GM19467 (cell line): ENCODE measurements at regions not wholly inside any gene's neighbourhood (a gene's known extent, or its start where the extent isn't known, plus 50 kb on each side); places are given as distances from the start of the nearest gene placed in this dataset.
"Not testable (repeated sequence)": the region's sequence is repeated elsewhere in the genome, so short reads cannot be mapped to it uniquely, and the experiment has no call there.

ENCODE experiments used
- ATAC-seq: cut with Tn5 transposase; IDR thresholded peaks from one replicate; pipeline ENCODE4 v1.9.1; 2021; ENCODE audit warnings: mild to moderate bottlenecking, moderate library complexity; ENCODE audit not compliant: unreplicated experiment

DNA sequence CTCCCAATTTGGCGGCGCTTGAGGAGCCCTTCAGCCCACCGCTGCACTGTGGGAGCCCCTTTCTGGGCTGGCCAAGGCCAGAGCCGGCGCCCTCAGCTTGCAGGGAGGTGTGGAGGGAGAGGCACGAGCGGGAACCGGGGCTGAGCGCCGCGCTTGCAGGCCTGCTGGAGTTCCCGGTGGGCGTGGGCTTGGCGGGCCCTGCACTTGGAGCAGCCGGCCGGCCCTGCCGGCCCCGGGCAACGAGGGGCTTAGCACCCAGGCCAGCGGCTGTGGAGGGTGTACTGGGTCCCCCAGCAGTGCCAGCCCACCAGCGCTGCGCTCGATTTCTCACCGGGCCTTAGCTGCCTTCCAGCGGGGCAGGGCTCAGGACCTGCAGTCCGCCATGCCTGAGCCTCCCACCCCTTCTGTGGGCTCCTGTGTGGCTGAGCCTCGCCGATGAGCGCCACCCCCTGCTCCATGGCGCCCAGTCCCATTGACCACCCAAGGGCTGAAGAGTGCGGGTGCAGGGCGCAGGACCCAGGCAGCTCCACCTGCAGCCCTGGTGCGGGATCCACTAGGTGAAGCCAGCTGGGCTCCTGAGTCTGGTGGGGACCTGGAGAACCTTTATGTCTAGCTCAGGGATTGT lies 815.4 kb upstream of the B3GALT2 start:
- not testable (repeated sequence) for ATAC-seq

DNA sequence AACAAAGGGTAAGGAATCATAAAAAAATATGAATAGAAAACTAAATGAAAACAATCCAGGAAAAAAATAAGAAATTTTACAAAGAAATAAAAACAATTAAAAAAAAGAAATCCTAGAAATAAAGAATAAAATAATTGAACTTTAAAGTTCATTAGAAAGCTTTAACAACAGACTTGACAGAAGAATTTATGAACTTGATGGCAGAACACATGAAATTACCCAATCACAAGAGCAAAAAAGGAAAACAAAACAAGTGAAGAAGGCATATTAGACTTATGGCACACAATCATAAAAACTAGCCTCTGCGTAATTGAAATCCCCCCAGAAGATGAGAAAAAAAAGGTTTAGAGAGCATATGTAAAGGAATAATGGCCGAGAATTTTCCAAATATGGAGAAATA lies 802.5 kb upstream of the B3GALT2 start:
- no peak for ATAC-seq

DNA sequence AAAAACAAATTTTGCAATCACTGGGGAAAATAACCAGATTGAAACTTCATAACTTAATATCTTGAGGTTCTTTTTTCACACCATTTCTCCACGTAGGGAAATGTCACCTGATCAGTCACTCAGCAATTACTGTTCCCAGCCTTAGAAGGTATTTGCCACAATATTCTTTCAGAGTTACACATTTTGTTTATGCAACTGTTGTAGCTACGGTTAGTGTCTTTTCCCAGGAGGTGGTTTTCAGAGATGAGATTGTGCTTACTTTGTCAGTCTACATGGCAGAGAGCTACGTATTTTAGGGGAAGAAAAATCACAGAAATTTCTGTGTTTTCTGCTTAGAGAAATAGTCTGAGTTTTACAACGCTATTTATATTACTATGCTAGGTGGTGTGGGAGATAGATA lies 792.8 kb upstream of the B3GALT2 start:
- no peak for ATAC-seq

GRCh38 chr1:193974286-193974798 lies 787.9 kb upstream of the B3GALT2 start:
- ATAC-seq = no peak

DNA sequence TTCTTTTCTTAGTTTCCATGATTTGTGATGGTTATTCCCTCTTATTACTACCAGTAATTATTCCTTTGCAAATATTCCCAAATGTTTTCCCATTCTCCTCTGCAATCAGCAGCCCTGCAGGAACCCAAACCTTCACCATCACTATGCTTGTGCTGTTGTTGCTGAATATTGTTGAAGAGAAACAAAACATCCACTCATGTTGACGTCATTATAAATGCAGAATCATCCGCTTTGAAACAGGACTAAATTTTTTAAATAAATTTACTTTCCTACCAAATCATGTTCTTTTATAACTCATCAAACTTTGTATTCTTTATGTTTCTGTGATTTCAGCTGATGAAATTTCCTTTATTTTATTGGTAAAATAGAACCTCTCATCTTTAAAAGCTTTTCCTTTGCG lies 787.0 kb upstream of the B3GALT2 start:
- ATAC-seq = no peak

- ATAC-seq = no peak
Observed at GRCh38 chr1:193971595-193971994, 785.2 kb upstream of the B3GALT2 start.

DNA sequence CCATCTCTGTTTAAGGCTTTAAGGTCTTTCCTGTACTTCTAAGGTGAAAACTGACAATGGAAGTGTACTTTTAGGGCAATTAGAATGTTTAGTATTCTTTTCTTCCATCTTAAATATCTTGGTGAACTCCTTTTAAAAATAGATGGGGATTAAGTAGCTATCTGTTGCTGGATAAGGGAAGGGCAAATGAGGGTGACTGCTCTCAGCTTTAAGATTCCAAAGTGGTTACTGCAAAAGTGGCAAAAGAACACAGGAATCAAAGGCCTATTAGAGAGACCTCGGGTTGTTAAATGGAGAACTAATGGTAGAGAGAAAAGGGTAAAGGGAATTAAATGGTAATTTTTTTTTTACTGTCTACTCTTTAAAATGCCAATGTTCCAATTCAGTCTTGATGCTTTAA lies 774.1 kb upstream of the B3GALT2 start:
- ATAC-seq = no peak

DNA sequence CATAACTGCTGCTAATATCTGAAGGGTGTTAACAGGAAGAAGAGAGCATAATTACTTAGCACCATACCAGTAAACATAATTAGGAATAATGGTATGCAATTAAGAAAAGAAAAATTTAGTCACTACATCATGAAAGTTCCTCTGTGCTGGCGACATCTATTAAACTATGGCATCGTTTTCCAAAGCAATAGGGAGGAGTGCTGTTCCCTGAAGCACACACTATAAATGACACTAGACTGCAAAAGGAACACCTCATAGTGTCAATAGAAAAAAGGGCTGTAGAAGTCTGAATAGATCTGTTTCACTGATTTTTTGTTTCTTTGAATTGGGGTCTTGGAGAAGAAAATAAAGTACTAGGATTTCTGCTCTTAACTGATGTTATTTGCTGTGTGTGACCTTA lies 773.6 kb upstream of the B3GALT2 start:
- no peak for ATAC-seq

- no peak for ATAC-seq
Observed at GRCh38 chr1:193957556-193958095, 771.2 kb upstream of the B3GALT2 start.

- no peak for ATAC-seq
Observed at GRCh38 chr1:193952778-193953374, 766.5 kb upstream of the B3GALT2 start.

GRCh38 chr1:193951984-193952383 lies 765.6 kb upstream of the B3GALT2 start:
- no peak for ATAC-seq

DNA sequence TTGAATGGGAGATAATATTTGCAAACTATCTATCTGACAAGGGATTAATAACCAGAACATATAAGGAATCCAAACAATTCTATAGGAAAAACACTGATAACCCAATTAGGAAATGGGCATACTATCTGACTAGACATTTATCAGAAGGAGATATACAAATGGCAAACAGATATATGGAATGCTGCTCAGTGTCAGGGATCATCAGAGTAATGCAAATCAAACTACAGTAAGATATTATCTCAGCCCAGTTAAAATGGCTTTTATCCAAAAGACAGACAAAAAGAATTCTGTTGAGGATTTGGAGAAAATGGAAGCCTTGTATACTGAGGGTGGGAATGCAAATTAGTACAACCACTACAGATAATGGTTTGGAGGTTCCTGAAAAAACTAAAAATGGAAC lies 758.0 kb upstream of the B3GALT2 start:
- ATAC-seq = no peak

DNA sequence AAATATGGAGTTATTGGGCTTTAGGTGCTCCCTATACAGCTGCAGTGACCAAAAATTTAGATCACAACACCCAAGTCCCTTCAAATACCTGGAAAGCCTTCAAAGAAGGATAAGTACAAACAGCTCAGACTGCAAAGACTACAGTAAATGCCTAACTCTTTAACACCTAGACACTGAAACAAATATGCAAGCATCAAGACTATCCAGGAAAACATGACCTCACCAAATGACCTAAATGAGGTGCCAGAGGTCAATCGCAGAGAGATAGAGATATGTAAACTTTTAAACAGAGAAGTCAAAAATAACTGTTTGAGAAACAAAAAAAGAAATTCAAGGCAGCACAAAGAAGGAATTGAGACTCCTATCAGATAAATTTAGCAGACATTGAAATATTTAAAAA lies 753.8 kb upstream of the B3GALT2 start:
- ATAC-seq = no peak

- ATAC-seq = no peak
Observed at GRCh38 chr1:193939585-193939984, 753.2 kb upstream of the B3GALT2 start.

DNA sequence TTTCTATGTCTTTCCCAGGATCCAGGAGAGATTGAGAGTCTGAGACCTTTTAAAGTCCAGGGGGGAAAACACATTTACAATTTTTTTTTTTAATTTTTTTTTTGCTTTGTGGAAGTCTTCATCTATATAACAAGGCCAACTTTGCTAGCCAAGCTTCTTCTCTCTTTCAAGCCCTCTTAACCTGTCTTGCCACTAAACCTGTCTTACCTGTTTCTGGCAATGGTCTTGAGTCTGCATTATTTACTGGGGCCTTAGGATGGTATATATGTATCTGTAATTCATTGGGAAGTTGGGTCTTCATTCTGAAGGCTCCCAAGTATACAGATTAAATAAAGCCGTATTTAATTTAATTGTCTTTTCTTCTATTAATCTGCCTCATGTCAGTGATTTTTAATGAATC lies 750.9 kb upstream of the B3GALT2 start:
- no peak for ATAC-seq

- no peak for ATAC-seq
Observed at GRCh38 chr1:193932979-193933378, 746.6 kb upstream of the B3GALT2 start.

DNA sequence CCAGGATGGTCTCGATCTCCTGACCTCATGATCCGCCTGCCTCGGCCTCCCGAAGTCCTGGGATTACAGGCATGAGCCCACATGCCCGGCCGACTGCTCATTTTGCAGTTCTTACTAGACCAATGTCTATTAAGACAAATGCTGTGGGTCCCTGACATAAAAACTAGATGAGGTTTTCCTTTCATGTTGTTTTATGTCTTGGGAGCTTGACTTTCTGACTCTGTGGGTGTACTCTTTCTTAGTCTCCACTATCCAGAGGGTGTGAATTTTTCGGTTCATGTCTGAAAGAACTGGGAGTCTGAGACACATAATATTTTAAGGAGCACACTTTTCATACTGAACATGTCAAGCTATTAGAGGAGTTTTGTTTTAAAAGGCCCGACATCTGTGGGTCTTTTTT lies 744.9 kb upstream of the B3GALT2 start:
- no peak for ATAC-seq

GRCh38 chr1:193929374-193930033 lies 743.1 kb upstream of the B3GALT2 start:
- no peak for ATAC-seq

DNA sequence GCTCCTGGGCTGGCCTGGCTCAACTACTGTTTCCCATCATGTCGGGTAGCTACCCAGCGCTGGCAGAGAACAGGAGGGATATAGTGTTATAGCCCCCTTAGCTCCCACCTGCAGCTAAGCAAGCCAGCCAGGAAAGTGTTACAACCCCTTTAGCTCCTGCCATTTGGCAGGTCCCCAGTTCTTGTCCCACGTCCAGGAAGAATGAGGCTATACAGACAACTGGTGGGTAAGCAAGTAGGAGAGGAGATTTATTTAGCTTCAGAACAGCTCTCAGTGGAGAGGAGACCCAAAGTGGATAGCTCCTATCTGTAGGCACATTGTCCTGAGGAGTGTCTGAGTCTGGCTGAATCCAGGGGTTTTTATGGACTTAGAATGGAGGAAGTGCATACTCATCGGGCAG lies 741.1 kb upstream of the B3GALT2 start:
- ATAC-seq = no peak

DNA sequence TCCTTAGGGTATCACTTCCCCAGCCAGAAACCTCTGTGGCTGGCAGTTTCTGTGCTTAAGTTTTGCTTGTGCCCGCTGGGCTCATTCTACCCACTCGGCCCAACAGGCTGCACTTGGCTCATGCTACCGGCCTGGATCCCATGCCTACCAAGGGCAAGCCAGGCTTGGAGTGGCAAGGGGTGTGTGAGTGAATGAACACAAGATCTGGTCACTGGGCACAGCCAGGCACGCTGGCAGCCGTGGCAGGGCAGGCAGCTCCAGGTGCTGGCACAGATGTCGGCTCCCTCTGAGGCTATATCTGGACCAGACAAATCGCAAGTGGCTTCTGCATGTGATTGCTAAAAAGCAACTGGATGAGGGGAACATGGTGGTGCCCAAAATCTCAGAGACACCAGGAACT lies 740.5 kb upstream of the B3GALT2 start:
- ATAC-seq = no peak

DNA sequence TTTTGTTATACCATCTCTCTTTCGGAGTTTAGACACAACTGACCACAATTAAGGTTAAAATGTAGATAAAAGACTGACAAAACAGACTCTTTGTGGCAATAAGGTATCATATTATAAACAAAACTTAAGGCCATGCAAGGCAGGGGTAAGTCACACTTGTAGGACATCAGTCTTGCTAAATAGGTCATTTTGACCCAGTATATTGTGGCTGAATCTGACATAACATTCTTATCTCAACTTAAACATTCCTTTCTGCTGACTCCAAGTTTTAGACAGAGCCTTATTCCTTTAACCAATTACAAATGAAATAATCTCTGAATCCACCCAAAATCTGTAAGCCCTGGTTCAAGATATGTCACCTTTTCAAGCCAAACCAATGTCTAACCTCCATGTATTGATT lies 733.4 kb upstream of the B3GALT2 start:
- ATAC-seq = no peak

- no peak for ATAC-seq
Observed at GRCh38 chr1:193916452-193916851, 730.0 kb upstream of the B3GALT2 start.
